HEK293 (cell line): ENCODE measurements at regions not wholly inside any gene's neighbourhood (a gene's known extent, or its start where the extent isn't known, plus 50 kb on each side); places are given as distances from the start of the nearest gene placed in this dataset.

Experiments
- CTCF ChIA-PET: fragments of 350-600 bp; formaldehyde crosslinking; extraction: SDS; loops from one replicate; lab custom pipeline; 2021; ENCODE audit warnings: antibody characterized with exemption; lab: Yijun Ruan, JAX
- POLR2A ChIA-PET: fragments of 300-600 bp; formaldehyde crosslinking; extraction: SDS; loops from one replicate; lab custom pipeline; 2020; ENCODE audit warnings: antibody characterized with exemption, inconsistent platforms; lab: Yijun Ruan, JAX
- H3K27ac ChIP-seq: fragments of 200-500 bp; sonication (Bioruptor generic); 2 replicates; pipeline ENCODE4 v1.5.1; 2014; ENCODE audit warnings: low read depth, low read length, control low read depth, inconsistent platforms; ENCODE audit errors: extremely low read depth
- H3K36me3 ChIP-seq, 2 experiments: fragments of 200-500 bp in 1 of 2; sonication (Bioruptor generic) in 1 of 2; 1 replicate in 1 of 2; 2 replicates in 1 of 2; pipeline ENCODE4 v1.5.1; 2014 to 2017; ENCODE audit warnings: inconsistent platforms in 2 of 2, low read length in 2 of 2; ENCODE audit not compliant: control insufficient read depth in 2 of 2, insufficient read depth in 1 of 2
- H3K4me1 ChIP-seq: fragments of 200-500 bp; sonication (Bioruptor generic); 2 replicates; pipeline ENCODE4 v1.5.1; 2014; ENCODE audit warnings: mild to moderate bottlenecking, low read length, inconsistent platforms; ENCODE audit not compliant: control insufficient read depth, insufficient read depth
- H3K4me3 ChIP-seq: 2 replicates; pipeline ENCODE4 v1.5.1; 2011; ENCODE audit warnings: low read depth, mild to moderate bottlenecking, control low read depth, low read length, moderate library complexity
- H3K9me3 ChIP-seq: fragments of 200-500 bp; sonication (Bioruptor generic); 2 replicates; pipeline ENCODE4 v1.5.1; 2014; ENCODE audit warnings: low read depth, low read length, inconsistent platforms; ENCODE audit not compliant: control insufficient read depth, insufficient read depth
- GLI4 ChIP-seq: fragments of 450-650 bp; formaldehyde crosslinking; IDR thresholded peaks from 2 replicates; pipeline ENCODE4 v1.5.1; 2016; ENCODE audit warnings: missing biosample characterization, missing genetic modification characterization
- HOXC10 ChIP-seq: sonication (generic); formaldehyde crosslinking; IDR thresholded peaks from 2 replicates; pipeline ENCODE4 v1.8.1; 2023; ENCODE audit warnings: mild to moderate bottlenecking, missing genetic modification reagents
- HOXD13 ChIP-seq: sonication (generic); formaldehyde crosslinking; IDR thresholded peaks from 2 replicates; pipeline ENCODE4 v1.8.0; 2022; ENCODE audit warnings: missing genetic modification reagents, borderline replicate concordance
- OSR2 ChIP-seq: fragments of 450-650 bp; formaldehyde crosslinking; IDR thresholded peaks from 2 replicates; pipeline ENCODE4 v1.5.1; 2016; ENCODE audit warnings: missing biosample characterization, missing genetic modification characterization
- OVOL3 ChIP-seq: fragments of 450-650 bp; formaldehyde crosslinking; IDR thresholded peaks from 2 replicates; pipeline ENCODE4 v1.5.1; 2016; ENCODE audit warnings: missing biosample characterization, missing genetic modification characterization
- ZBTB10 ChIP-seq: fragments of 450-650 bp; formaldehyde crosslinking; IDR thresholded peaks from 2 replicates; pipeline ENCODE4 v1.5.1; 2016; ENCODE audit warnings: missing biosample characterization, missing genetic modification characterization
- ZBTB11 ChIP-seq: fragments of 450-650 bp; formaldehyde crosslinking; conservative IDR thresholded peaks from 2 replicates; pipeline ENCODE4 v1.5.1; 2016; ENCODE audit warnings: low read depth, missing biosample characterization, missing genetic modification characterization
- ZBTB21 ChIP-seq: fragments of 450-650 bp; formaldehyde crosslinking; IDR thresholded peaks from 2 replicates; pipeline ENCODE4 v1.5.1; 2017; ENCODE audit warnings: missing biosample characterization, missing genetic modification characterization
- ZNF169 ChIP-seq: fragments of 450-650 bp; formaldehyde crosslinking; IDR thresholded peaks from 2 replicates; pipeline ENCODE4 v1.5.1; 2016; ENCODE audit warnings: missing biosample characterization, missing genetic modification characterization
- ZNF302 ChIP-seq: fragments of 450-650 bp; formaldehyde crosslinking; IDR thresholded peaks from 2 replicates; pipeline ENCODE4 v1.5.1; 2016; ENCODE audit warnings: missing biosample characterization, missing genetic modification characterization, low read depth
- ZNF433 ChIP-seq: fragments of 450-650 bp; formaldehyde crosslinking; IDR thresholded peaks from 2 replicates; pipeline ENCODE4 v1.5.1; 2016; ENCODE audit warnings: missing biosample characterization, missing genetic modification characterization, low read depth
- ZNF561 ChIP-seq: fragments of 450-650 bp; IDR thresholded peaks from 2 replicates; pipeline ENCODE4 v1.5.1; 2018; ENCODE audit warnings: missing biosample characterization, missing genetic modification characterization, borderline replicate concordance
- ZNF571 ChIP-seq: fragments of 450-650 bp; formaldehyde crosslinking; IDR thresholded peaks from 2 replicates; pipeline ENCODE4 v1.5.0; 2017; ENCODE audit warnings: missing biosample characterization, missing genetic modification characterization
- ZNF610 ChIP-seq: fragments of 450-650 bp; formaldehyde crosslinking; IDR thresholded peaks from 2 replicates; pipeline ENCODE4 v1.5.1; 2016; ENCODE audit warnings: missing biosample characterization, missing genetic modification characterization, borderline replicate concordance
- ZNF670 ChIP-seq: fragments of 450-650 bp; formaldehyde crosslinking; IDR thresholded peaks from 2 replicates; pipeline ENCODE4 v1.5.1; 2016; ENCODE audit warnings: missing biosample characterization, missing genetic modification characterization, low read depth
- ZNF677 ChIP-seq: fragments of 450-650 bp; IDR thresholded peaks from 2 replicates; pipeline ENCODE4 v1.5.0; 2018; ENCODE audit warnings: missing biosample characterization, mild to moderate bottlenecking, missing genetic modification characterization, moderate library complexity
- ZNF76 ChIP-seq: fragments of 450-650 bp; formaldehyde crosslinking; IDR thresholded peaks from 2 replicates; pipeline ENCODE4; 2016; ENCODE audit warnings: low read depth, missing biosample characterization, missing genetic modification characterization, borderline replicate concordance
- ZSCAN30 ChIP-seq: fragments of 450-650 bp; IDR thresholded peaks from 2 replicates; pipeline ENCODE4 v1.5.1; 2018; ENCODE audit warnings: missing biosample characterization, mild to moderate bottlenecking, missing genetic modification characterization, moderate library complexity
- ZXDB ChIP-seq: fragments of 450-650 bp; formaldehyde crosslinking; IDR thresholded peaks from 2 replicates; pipeline ENCODE4 v1.5.1; 2016; ENCODE audit warnings: missing biosample characterization, missing genetic modification characterization
- TF ChIP-seq, protein P1 (sequence below): fragments of 450-650 bp; formaldehyde crosslinking; IDR thresholded peaks from 2 replicates; pipeline ENCODE4 v1.5.1; 2017; ENCODE audit warnings: missing biosample characterization, missing genetic modification characterization
- TF ChIP-seq, protein P2 (sequence below): fragments of 450-650 bp; formaldehyde crosslinking; IDR thresholded peaks from 2 replicates; pipeline ENCODE4 v1.5.1; 2016; ENCODE audit warnings: missing biosample characterization, missing genetic modification characterization, borderline replicate concordance
- TF ChIP-seq, protein P3 (sequence below): fragments of 450-650 bp; formaldehyde crosslinking; IDR thresholded peaks from 2 replicates; pipeline ENCODE4 v1.5.1; 2017; ENCODE audit warnings: missing biosample characterization, missing genetic modification characterization
- TF ChIP-seq, protein P4 (sequence below): fragments of 450-650 bp; formaldehyde crosslinking; IDR thresholded peaks from 2 replicates; pipeline ENCODE4 v1.5.1; 2016; ENCODE audit warnings: missing biosample characterization, missing genetic modification characterization

DNA sequence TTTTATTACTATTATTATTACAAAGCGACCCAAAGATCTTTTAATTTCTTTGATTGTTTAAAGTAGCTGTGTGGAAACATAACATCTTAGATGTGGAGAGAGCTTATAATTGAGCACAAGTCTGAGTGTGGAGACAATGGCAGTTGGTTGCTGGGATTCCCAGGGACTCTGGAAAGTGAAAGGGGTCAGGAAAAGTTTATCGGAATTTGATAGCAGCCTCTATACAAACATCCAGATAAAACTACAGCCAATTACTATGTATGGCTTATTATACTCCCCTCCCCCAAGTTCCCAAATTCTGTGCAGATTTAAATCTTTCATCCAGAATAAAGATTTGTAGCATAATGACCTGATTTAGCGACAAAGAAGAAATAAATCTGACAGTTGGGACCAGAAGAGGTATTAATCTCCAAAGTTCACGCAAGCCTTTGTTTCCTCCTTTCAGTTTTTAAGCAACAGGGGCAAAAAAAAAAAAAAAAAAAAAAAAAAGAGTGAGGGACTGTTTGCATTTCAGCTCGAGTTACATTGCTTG is 121.4 kb upstream of the MAP3K7 start:
- ChIA-PET POLR2A (no interaction called here), CTCF (no interaction called here)
- no peak for TF ChIP-seq GLI4 (tag by site-specific recombination)
- TF ChIP-seq, protein P1, sequence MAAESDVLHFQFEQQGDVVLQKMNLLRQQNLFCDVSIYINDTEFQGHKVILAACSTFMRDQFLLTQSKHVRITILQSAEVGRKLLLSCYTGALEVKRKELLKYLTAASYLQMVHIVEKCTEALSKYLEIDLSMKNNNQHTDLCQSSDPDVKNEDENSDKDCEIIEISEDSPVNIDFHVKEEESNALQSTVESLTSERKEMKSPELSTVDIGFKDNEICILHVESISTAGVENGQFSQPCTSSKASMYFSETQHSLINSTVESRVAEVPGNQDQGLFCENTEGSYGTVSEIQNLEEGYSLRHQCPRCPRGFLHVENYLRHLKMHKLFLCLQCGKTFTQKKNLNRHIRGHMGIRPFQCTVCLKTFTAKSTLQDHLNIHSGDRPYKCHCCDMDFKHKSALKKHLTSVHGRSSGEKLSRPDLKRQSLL = no peak
- no peak for TF ChIP-seq ZNF670 (tag by site-specific recombination)
- TF ChIP-seq HOXD13 (CRISPR knock-in tag) = no peak
- TF ChIP-seq OSR2 = no peak
- TF ChIP-seq ZNF433 (tag by site-specific recombination) = no peak
- TF ChIP-seq ZBTB21 (tag by site-specific recombination) = no peak
- no peak for TF ChIP-seq ZSCAN30 (tag by site-specific recombination)
- no peak for TF ChIP-seq ZNF76 (tag by site-specific recombination)
- no peak for TF ChIP-seq ZNF561 (tag by site-specific recombination)
- no peak for TF ChIP-seq ZBTB10 (tag by site-specific recombination)
- no peak for TF ChIP-seq ZNF169 (tag by site-specific recombination)
- TF ChIP-seq, protein P2, sequence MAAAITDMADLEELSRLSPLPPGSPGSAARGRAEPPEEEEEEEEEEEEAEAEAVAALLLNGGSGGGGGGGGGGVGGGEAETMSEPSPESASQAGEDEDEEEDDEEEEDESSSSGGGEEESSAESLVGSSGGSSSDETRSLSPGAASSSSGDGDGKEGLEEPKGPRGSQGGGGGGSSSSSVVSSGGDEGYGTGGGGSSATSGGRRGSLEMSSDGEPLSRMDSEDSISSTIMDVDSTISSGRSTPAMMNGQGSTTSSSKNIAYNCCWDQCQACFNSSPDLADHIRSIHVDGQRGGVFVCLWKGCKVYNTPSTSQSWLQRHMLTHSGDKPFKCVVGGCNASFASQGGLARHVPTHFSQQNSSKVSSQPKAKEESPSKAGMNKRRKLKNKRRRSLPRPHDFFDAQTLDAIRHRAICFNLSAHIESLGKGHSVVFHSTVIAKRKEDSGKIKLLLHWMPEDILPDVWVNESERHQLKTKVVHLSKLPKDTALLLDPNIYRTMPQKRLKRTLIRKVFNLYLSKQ (tag by site-specific recombination) = no peak
- TF ChIP-seq ZXDB (tag by site-specific recombination) = no peak
- no peak for TF ChIP-seq HOXC10
- no peak for TF ChIP-seq ZNF610 (tag by site-specific recombination)
- TF ChIP-seq ZNF677 = no peak
- TF ChIP-seq, protein P3, sequence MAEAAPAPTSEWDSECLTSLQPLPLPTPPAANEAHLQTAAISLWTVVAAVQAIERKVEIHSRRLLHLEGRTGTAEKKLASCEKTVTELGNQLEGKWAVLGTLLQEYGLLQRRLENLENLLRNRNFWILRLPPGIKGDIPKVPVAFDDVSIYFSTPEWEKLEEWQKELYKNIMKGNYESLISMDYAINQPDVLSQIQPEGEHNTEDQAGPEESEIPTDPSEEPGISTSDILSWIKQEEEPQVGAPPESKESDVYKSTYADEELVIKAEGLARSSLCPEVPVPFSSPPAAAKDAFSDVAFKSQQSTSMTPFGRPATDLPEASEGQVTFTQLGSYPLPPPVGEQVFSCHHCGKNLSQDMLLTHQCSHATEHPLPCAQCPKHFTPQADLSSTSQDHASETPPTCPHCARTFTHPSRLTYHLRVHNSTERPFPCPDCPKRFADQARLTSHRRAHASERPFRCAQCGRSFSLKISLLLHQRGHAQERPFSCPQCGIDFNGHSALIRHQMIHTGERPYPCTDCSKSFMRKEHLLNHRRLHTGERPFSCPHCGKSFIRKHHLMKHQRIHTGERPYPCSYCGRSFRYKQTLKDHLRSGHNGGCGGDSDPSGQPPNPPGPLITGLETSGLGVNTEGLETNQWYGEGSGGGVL (tag by site-specific recombination) = no peak
- no peak for TF ChIP-seq ZNF571
- H3K4me1 ChIP-seq = peaks cover 10% of the 10 kb centered on the region
- H3K4me3 ChIP-seq = no peak overlapping the region
- H3K27ac ChIP-seq = no peak overlapping the region
- H3K36me3 ChIP-seq = no peaks in the 10 kb centered on the region
- H3K9me3 ChIP-seq = no peaks in the 10 kb centered on the region

GRCh38 chr6:90707246-90707645 is 120.4 kb upstream of the MAP3K7 start:
- POLR2A ChIA-PET = no interaction called here
- Histone ChIP-seq H3K4me1 (peaks cover 10% of the 10 kb centered on the region), H3K9me3 (no peaks in the 10 kb centered on the region), H3K27ac (no peak overlapping the region), H3K36me3 (no peaks in the 10 kb centered on the region), H3K4me3 (no peak overlapping the region)
- CTCF ChIA-PET = interaction anchor here (0.6 kb wide), 1 partner anchor 158 kb away, joined by 4 read pairs; no protein-coding TSS in a partner anchor
- TF ChIP-seq OVOL3 = no peak
- TF ChIP-seq, protein P2 (tag by site-specific recombination) = no peak
- TF ChIP-seq ZBTB11 (tag by site-specific recombination) = no peak
- TF ChIP-seq, protein P4, sequence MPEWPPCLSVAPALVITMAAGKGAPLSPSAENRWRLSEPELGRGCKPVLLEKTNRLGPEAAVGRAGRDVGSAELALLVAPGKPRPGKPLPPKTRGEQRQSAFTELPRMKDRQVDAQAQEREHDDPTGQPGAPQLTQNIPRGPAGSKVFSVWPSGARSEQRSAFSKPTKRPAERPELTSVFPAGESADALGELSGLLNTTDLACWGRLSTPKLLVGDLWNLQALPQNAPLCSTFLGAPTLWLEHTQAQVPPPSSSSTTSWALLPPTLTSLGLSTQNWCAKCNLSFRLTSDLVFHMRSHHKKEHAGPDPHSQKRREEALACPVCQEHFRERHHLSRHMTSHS (tag by site-specific recombination) = no peak
- no peak for TF ChIP-seq ZNF302
